ENCODE measurements at regions not wholly inside any gene's neighbourhood (a gene's known extent, or its start where the extent isn't known, plus 50 kb on each side); places are given as distances from the start of the nearest gene placed in this dataset.
"Not testable (repeated sequence)": the region's sequence is repeated elsewhere in the genome, so short reads cannot be mapped to it uniquely, and the experiment has no call there.

DNA sequence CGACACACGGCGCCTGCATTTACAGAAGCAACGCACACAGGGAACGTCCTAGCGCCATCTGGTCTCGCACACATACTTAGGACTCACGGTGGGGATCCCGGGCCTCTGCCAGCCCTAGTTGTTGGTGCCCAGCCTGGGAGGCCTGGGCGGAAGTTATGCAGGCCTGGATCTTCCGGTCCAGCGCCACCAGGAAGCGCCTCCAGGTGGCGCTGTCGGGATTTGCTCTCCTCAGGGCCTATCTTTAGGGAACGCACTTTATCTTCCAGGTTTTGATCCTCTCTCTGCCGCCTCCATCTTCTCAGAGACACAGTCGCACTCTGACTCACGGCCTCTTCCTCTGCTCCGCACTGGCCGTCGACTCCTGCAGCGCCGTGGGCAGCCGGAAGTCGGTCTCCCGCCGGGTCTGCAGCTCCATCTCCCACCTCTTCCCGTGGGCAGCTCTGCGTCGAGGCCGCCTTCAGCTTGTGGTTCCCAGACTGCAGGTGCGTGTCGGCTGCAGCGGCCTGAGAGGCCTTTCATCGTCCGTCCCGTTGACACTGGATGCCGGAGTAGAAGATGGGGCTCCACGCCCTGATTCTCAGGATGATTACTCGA is 760.4 kb downstream of the TMEM121 start:
- 89% methylated on average over 41 of the region's 41 CpGs for WGBS (ENCODE audit: insufficient coverage)
- H3K27me3 Mint-ChIP-seq (ENCODE audit: low read depth in 2 of 2): peaks cover 12 to 21% of the 10 kb centered on the region in 2 donors

GRCh38 chr14:106287506-106287905 is 761.1 kb downstream of the TMEM121 start:
- DNase-seq (no peak), ATAC-seq (no peak)
- no peaks in the 10 kb centered on the region for H3K4me1 ChIP-seq (ENCODE audit: control insufficient read depth, insufficient read depth, low read length)
- Mint-ChIP-seq H3K36me3 (no peaks in the 10 kb centered on the region), H3K4me1 (no peaks in the 10 kb centered on the region), H3K9me3 (no peaks in the 10 kb centered on the region), H3K4me3 (no peak overlapping the region), H3K27ac (no peak overlapping the region), H3K27me3 (ENCODE audit: low read depth in 2 of 2) (peaks cover 12 to 21% of the 10 kb centered on the region in 2 donors)
- H3K36me3 ChIP-seq (ENCODE audit: control insufficient read depth, insufficient read depth, low read length): no peaks in the 10 kb centered on the region
- intact Hi-C loops (cut with micrococcal nuclease): no loop called here
- WGBS (ENCODE audit: insufficient coverage): 90% methylated on average over 28 of the region's 29 CpGs
- H3K4me3 ChIP-seq (ENCODE audit: low read length): no peak overlapping the region
- H3K27ac ChIP-seq (ENCODE audit: low read length): no peak overlapping the region
- H3K27me3 ChIP-seq (ENCODE audit: control insufficient read depth, insufficient read depth, low read length): no peaks in the 10 kb centered on the region
- TF ChIP-seq, protein P1, sequence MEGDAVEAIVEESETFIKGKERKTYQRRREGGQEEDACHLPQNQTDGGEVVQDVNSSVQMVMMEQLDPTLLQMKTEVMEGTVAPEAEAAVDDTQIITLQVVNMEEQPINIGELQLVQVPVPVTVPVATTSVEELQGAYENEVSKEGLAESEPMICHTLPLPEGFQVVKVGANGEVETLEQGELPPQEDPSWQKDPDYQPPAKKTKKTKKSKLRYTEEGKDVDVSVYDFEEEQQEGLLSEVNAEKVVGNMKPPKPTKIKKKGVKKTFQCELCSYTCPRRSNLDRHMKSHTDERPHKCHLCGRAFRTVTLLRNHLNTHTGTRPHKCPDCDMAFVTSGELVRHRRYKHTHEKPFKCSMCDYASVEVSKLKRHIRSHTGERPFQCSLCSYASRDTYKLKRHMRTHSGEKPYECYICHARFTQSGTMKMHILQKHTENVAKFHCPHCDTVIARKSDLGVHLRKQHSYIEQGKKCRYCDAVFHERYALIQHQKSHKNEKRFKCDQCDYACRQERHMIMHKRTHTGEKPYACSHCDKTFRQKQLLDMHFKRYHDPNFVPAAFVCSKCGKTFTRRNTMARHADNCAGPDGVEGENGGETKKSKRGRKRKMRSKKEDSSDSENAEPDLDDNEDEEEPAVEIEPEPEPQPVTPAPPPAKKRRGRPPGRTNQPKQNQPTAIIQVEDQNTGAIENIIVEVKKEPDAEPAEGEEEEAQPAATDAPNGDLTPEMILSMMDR (IDR thresholded peaks at IDR 0.05): no peak
- no peaks in the 10 kb centered on the region for H3K9me3 ChIP-seq (ENCODE audit: control insufficient read depth, insufficient read depth, low read length)

More for the DNA sequence above, 760.4 kb downstream of the TMEM121 start:
- Histone ChIP-seq H3K9me3 (ENCODE audit: control insufficient read depth, insufficient read depth, low read length) (no peaks in the 10 kb centered on the region), H3K27me3 (ENCODE audit: control insufficient read depth, insufficient read depth, low read length) (no peaks in the 10 kb centered on the region), H3K36me3 (ENCODE audit: control insufficient read depth, insufficient read depth, low read length) (no peaks in the 10 kb centered on the region), H3K27ac (ENCODE audit: low read length) (no peak overlapping the region), H3K4me3 (ENCODE audit: low read length) (no peak overlapping the region), H3K4me1 (ENCODE audit: control insufficient read depth, insufficient read depth, low read length) (no peaks in the 10 kb centered on the region)
- H3K4me3 Mint-ChIP-seq: no peak overlapping the region
- intact Hi-C loops (cut with micrococcal nuclease): no loop called here
- DNase-seq (peak in 1 of 2 donors; percentile 59), ATAC-seq (no peak)
- no peaks in the 10 kb centered on the region for H3K4me1 Mint-ChIP-seq
- no peak overlapping the region for H3K27ac Mint-ChIP-seq
- H3K36me3 Mint-ChIP-seq: no peaks in the 10 kb centered on the region
- TF ChIP-seq, protein P1 (IDR thresholded peaks at IDR 0.05): peak; percentile 49
- H3K9me3 Mint-ChIP-seq: no peaks in the 10 kb centered on the region

- Histone ChIP-seq H3K36me3 (ENCODE audit: control insufficient read depth, insufficient read depth, low read length) (no peaks in the 10 kb centered on the region), H3K27ac (ENCODE audit: low read length) (no peak overlapping the region), H3K4me3 (ENCODE audit: low read length) (no peak overlapping the region), H3K9me3 (ENCODE audit: control insufficient read depth, insufficient read depth, low read length) (no peaks in the 10 kb centered on the region), H3K27me3 (ENCODE audit: control insufficient read depth, insufficient read depth, low read length) (no peaks in the 10 kb centered on the region), H3K4me1 (ENCODE audit: control insufficient read depth, insufficient read depth, low read length) (no peaks in the 10 kb centered on the region)
- no peak for ATAC-seq
- WGBS (ENCODE audit: insufficient coverage): 17% methylated on average over 1 of the region's 2 CpGs
- Mint-ChIP-seq H3K36me3 (no peaks in the 10 kb centered on the region), H3K9me3 (no peaks in the 10 kb centered on the region), H3K4me1 (no peaks in the 10 kb centered on the region), H3K27ac (no peak overlapping the region), H3K27me3 (ENCODE audit: low read depth in 2 of 2) (peaks cover 27 to 34% of the 10 kb centered on the region in 2 donors), H3K4me3 (no peak overlapping the region)
- TF ChIP-seq, protein P1 (IDR thresholded peaks at IDR 0.05): no peak
- intact Hi-C loops (cut with micrococcal nuclease): no loop called here
- DNase-seq: no peak
Observed at GRCh38 chr14:106291626-106292025, 765.2 kb downstream of the TMEM121 start.

DNA sequence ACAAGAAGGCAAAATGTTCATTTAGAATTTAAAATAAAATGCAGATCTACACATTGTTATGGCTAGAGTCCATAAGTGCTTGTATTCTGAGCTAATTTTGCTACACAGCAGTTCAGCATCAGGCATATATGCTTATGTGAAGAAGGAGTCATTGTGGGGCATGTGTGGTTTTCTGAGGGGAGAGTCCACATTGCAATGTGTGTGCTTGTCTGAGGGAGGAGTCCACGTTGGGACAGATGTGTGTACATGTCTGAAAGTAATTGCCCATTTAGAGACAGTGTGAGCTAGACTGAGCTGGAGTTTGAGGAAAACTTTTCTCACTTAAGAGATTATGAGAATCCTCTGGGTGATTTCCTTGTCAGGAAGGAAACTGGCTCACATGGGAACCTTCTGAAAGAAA is 767.9 kb downstream of the TMEM121 start:
- Mint-ChIP-seq H3K9me3 (no peaks in the 10 kb centered on the region), H3K36me3 (no peaks in the 10 kb centered on the region), H3K4me1 (no peaks in the 10 kb centered on the region), H3K27me3 (ENCODE audit: low read depth in 2 of 2) (peaks cover 28 to 34% of the 10 kb centered on the region in 2 donors), H3K4me3 (no peak overlapping the region), H3K27ac (no peak overlapping the region)
- intact Hi-C loops (cut with micrococcal nuclease): no loop called here
- H3K4me3 ChIP-seq (ENCODE audit: low read length): no peak overlapping the region
- 12% methylated on average over 1 of the region's 1 CpG for WGBS (ENCODE audit: insufficient coverage)
- TF ChIP-seq, protein P1 (IDR thresholded peaks at IDR 0.05): no peak
- no peaks in the 10 kb centered on the region for H3K4me1 ChIP-seq (ENCODE audit: control insufficient read depth, insufficient read depth, low read length)
- DNase-seq: no peak
- no peak overlapping the region for H3K27ac ChIP-seq (ENCODE audit: low read length)
- ATAC-seq: no peak
- no peaks in the 10 kb centered on the region for H3K27me3 ChIP-seq (ENCODE audit: control insufficient read depth, insufficient read depth, low read length)
- no peaks in the 10 kb centered on the region for H3K36me3 ChIP-seq (ENCODE audit: control insufficient read depth, insufficient read depth, low read length)
- no peaks in the 10 kb centered on the region for H3K9me3 ChIP-seq (ENCODE audit: control insufficient read depth, insufficient read depth, low read length)

GRCh38 chr14:106300951-106301510 is 774.6 kb downstream of the TMEM121 start:
- H3K4me3 Mint-ChIP-seq: peak overlapping the region; percentile 49
- H3K36me3 ChIP-seq (ENCODE audit: control insufficient read depth, insufficient read depth, low read length); H3K4me3 ChIP-seq (ENCODE audit: low read length); H3K36me3 Mint-ChIP-seq; H3K27me3 ChIP-seq (ENCODE audit: control insufficient read depth, insufficient read depth, low read length); H3K9me3 Mint-ChIP-seq; H3K27ac ChIP-seq (ENCODE audit: low read length); H3K9me3 ChIP-seq (ENCODE audit: control insufficient read depth, insufficient read depth, low read length); intact Hi-C loops (cut with micrococcal nuclease); H3K4me1 ChIP-seq (ENCODE audit: control insufficient read depth, insufficient read depth, low read length): not testable (repeated sequence)
- peak in 2 of 3 donors; percentile 51 to 53 for ATAC-seq
- peaks cover 14 to 15% of the 10 kb centered on the region in 2 donors for H3K4me1 Mint-ChIP-seq
- peak overlapping the region in 1 of 2 donors; percentile 47 for H3K27ac Mint-ChIP-seq
- 25% methylated on average over 2 of the region's 2 CpGs for WGBS (ENCODE audit: insufficient coverage)
- H3K27me3 Mint-ChIP-seq (ENCODE audit: low read depth in 2 of 2): peaks cover 11 to 14% of the 10 kb centered on the region in 2 donors
- peak in 1 of 2 donors; percentile 17 for DNase-seq

Measured in natural killer cell (primary cell).